H7 (cell line): ENCODE measurements at regions not wholly inside any gene's neighbourhood (a gene's known extent, or its start where the extent isn't known, plus 50 kb on each side); places are given as distances from the start of the nearest gene placed in this dataset.

ENCODE experiments used
- DNase-seq: peaks from one replicate; pipeline ENCODE4 v3.0.0; 2012
- H3K27me3 ChIP-seq: 2 replicates; pipeline ENCODE4 v1.6.0; 2011; ENCODE audit warnings: mild to moderate bottlenecking, low read length; ENCODE audit not compliant: control insufficient read depth, insufficient read depth
- H3K36me3 ChIP-seq: replicated peaks from 2 replicates; pipeline ENCODE4 v1.5.1; 2011; ENCODE audit warnings: low read length; ENCODE audit not compliant: control insufficient read depth, insufficient read depth
- H3K4me3 ChIP-seq: 2 replicates; pipeline ENCODE4 v1.5.1; 2011; ENCODE audit warnings: low read depth, mild to moderate bottlenecking, control low read depth, low read length, moderate library complexity; ENCODE audit not compliant: insufficient read depth

- no peak for DNase-seq
- H3K4me3 ChIP-seq = no peak overlapping the region
- no peaks in the 10 kb centered on the region for H3K27me3 ChIP-seq
- no peaks in the 10 kb centered on the region for H3K36me3 ChIP-seq
These were observed 99.5 kb upstream of the BLTP1 start for GRCh38 chr4:122052677-122053076.

- no peak for DNase-seq
- Histone ChIP-seq H3K4me3 (no peak overlapping the region), H3K27me3 (no peaks in the 10 kb centered on the region)
These were observed 99.0 kb upstream of the TRPC3 start for GRCh38 chr4:122050841-122051240.

DNA sequence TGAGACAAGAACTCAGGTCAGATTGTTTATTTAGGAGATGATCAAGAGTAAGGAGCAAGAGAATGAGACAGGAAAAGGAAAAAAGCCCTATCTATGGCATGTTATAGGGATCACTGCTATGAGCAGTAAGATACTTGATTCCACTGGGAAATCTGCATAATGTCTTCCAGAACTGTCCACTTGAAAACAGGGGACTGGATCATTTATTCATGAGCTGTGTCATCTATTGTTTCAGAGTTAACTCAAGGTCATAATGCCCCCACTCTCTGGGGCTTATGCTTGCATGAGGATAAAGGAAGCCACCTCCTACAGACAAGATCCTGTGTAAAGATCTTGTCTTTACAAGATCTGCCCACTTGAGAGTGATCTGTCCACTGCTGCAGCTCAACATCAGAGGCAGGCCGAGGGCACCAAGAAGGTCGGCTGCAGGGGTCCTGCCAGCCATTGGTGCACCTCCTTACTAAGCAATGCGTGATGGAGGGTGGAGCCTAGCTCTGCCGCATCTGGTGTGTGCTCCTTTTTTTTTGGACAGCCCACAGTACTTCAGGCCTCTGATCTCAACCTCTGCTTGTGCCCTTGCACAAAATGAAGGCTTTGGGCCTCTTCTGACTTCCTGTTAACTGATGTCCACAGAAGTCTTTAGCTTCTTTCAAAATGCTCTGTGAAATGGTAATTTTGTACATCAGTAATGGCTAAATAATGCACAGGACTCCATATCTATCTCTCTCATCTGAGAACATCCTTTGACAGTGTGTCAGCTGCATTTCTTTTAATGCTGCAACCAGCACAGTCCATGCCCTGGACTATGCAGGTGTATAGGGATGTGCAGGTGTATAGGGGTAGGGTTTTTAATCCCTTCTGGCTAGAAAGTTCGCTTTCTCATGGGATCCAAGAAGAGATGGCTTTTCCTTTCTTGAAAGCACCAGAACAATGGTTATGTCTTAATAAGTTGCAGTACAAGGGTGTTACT is 95.9 kb upstream of the TRPC3 start:
- no peaks in the 10 kb centered on the region for H3K27me3 ChIP-seq
- no peak overlapping the region for H3K4me3 ChIP-seq
- H3K36me3 ChIP-seq = no peaks in the 10 kb centered on the region
- DNase-seq = no peak

More at GRCh38 chr4:122050841-122051240, 99.0 kb upstream of the TRPC3 start:
- no peaks in the 10 kb centered on the region for H3K36me3 ChIP-seq

DNA sequence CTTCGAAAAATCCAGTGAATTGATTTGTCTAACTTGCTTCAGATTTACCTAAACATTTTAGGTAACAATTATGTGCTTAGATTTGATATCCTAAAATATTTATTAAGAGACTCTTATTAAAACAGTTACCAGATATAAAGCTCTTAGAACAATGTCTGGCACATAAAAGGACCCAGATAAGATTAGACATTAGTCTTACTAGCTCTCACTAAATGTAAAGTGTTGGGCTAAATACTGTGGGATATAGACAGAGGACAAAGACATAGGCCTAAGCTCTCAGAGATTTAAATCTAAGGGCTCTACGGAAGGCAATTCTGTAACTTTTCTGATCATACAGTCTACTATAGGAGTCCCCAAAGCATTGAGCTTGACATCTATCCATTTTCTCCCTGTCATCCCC is 94.4 kb upstream of the TRPC3 start:
- no peak for DNase-seq
- Histone ChIP-seq H3K27me3 (no peaks in the 10 kb centered on the region), H3K36me3 (no peaks in the 10 kb centered on the region), H3K4me3 (no peak overlapping the region)

- DNase-seq = no peak
- H3K36me3 ChIP-seq = no peaks in the 10 kb centered on the region
- H3K27me3 ChIP-seq = no peaks in the 10 kb centered on the region
- H3K4me3 ChIP-seq = no peak overlapping the region
These were observed 93.7 kb upstream of the TRPC3 start for GRCh38 chr4:122045533-122045932.

DNA sequence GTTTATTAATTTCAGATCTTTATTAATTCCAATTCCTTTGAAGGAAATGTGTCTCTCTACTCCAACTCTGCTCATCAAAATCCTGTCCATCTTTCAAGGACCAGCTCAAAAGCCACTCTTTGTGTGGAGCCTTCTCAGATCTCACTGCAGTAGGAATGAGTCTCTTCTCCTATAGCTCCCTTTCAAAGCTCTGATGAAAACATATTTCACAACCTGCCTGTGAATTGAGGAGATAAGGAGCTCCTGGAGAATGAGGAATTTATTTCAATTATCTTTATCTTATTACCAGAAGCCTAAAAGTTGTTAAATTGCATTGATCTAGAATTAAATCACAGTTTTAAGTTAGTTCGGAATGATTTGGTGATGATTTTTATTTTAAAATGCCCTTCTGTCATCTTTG is 92.6 kb upstream of the TRPC3 start:
- Histone ChIP-seq H3K36me3 (no peaks in the 10 kb centered on the region), H3K4me3 (no peak overlapping the region), H3K27me3 (no peaks in the 10 kb centered on the region)
- no peak for DNase-seq

- Histone ChIP-seq H3K36me3 (no peaks in the 10 kb centered on the region), H3K27me3 (no peaks in the 10 kb centered on the region), H3K4me3 (no peak overlapping the region)
- DNase-seq = no peak
These were observed 89.5 kb upstream of the TRPC3 start for GRCh38 chr4:122041312-122041711.

- no peaks in the 10 kb centered on the region for H3K36me3 ChIP-seq
- DNase-seq = no peak
- no peak overlapping the region for H3K4me3 ChIP-seq
- no peaks in the 10 kb centered on the region for H3K27me3 ChIP-seq
These were observed 87.0 kb upstream of the TRPC3 start for GRCh38 chr4:122038896-122039295.

GRCh38 chr4:122034619-122035018 is 82.8 kb upstream of the TRPC3 start:
- H3K27me3 ChIP-seq = no peaks in the 10 kb centered on the region
- H3K36me3 ChIP-seq = no peaks in the 10 kb centered on the region
- H3K4me3 ChIP-seq = no peak overlapping the region
- no peak for DNase-seq

GRCh38 chr4:122027203-122027602 is 75.3 kb upstream of the TRPC3 start:
- Histone ChIP-seq H3K27me3 (no peaks in the 10 kb centered on the region), H3K4me3 (no peak overlapping the region), H3K36me3 (no peaks in the 10 kb centered on the region)
- no peak for DNase-seq

DNA sequence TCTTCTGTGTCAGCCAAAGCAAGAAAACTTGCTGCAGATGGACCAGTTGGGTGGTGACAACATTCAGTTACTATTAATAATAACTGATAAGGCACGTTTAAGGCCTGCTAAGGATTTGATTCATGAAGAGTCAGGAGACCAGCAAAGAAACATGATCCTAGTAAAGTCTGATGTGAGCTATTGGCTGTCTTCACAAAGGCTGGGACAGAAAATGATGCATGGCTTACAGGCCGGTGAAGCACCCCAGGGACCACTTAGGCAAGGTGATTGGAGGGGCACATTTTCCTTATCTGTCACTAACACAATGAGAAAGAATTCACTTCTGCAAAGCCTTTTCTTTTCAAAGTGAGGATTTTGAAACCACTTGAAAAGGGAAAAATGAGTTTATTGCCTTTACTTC is 65.4 kb upstream of the TRPC3 start:
- peak; percentile 2 for DNase-seq
- H3K4me3 ChIP-seq = no peak overlapping the region
- no peaks in the 10 kb centered on the region for H3K36me3 ChIP-seq
- no peaks in the 10 kb centered on the region for H3K27me3 ChIP-seq

GRCh38 chr4:122015203-122015602 is 63.3 kb upstream of the TRPC3 start:
- H3K27me3 ChIP-seq = no peaks in the 10 kb centered on the region
- no peaks in the 10 kb centered on the region for H3K36me3 ChIP-seq
- H3K4me3 ChIP-seq = no peak overlapping the region
- DNase-seq = no peak

GRCh38 chr4:122012735-122013134 is 60.9 kb upstream of the TRPC3 start:
- Histone ChIP-seq H3K27me3 (no peaks in the 10 kb centered on the region), H3K4me3 (no peak overlapping the region), H3K36me3 (no peaks in the 10 kb centered on the region)
- no peak for DNase-seq

- DNase-seq = no peak
- Histone ChIP-seq H3K4me3 (no peak overlapping the region), H3K36me3 (no peaks in the 10 kb centered on the region)
These were observed 58.8 kb upstream of the TRPC3 start for GRCh38 chr4:122010610-122011009.

GRCh38 chr4:122009524-122009923 is 57.7 kb upstream of the TRPC3 start:
- Histone ChIP-seq H3K36me3 (no peaks in the 10 kb centered on the region), H3K4me3 (no peak overlapping the region), H3K27me3 (no peaks in the 10 kb centered on the region)
- no peak for DNase-seq

More at GRCh38 chr4:122010610-122011009, 58.8 kb upstream of the TRPC3 start:
- no peaks in the 10 kb centered on the region for H3K27me3 ChIP-seq
